Naive thymus-derived CD8-positive, alpha-beta T cell (primary cell): ENCODE measurements at regions not wholly inside any gene's neighbourhood (a gene's known extent, or its start where the extent isn't known, plus 50 kb on each side); places are given as distances from the start of the nearest gene placed in this dataset.

Experiments used
- ATAC-seq, 2 donors: fragments of 150-1000 bp; cut with Tn5 transposase in 1 of 2; sonication (Bioruptor Pico), chemical (Tn5 transposase) in 1 of 2; 1 replicate in 1 of 2; 2 replicates in 1 of 2; pipeline ENCODE4 v1.10.0; 2021; ENCODE audit warnings: mild to moderate bottlenecking in 2 of 2, moderate library complexity in 2 of 2
- POLR2A ChIA-PET: fragments of 350-600 bp; sonication (Branson Sonifier 250); formaldehyde crosslinking; loops from one replicate; lab custom pipeline; 2021; ENCODE audit warnings: antibody characterized with exemption; lab: Charles Lee
- DNase-seq, 10 donors: peaks; one replicate each; pipeline versions ENCODE4 v3.0.0 to v3.0.0-alpha.2; 2020 to 2022
- H3K27ac Mint-ChIP-seq, 10 donors: one replicate each; pipeline ENCODE4 v1.8.0; 2020 to 2022; ENCODE audit warnings: mild to moderate bottlenecking in 10 of 10, mixed read lengths in 10 of 10, moderate library complexity in 4 of 10, inconsistent platforms in 1 of 10
- H3K27me3 Mint-ChIP-seq, 5 donors: one replicate each; pipeline ENCODE4 v1.8.0; 2021 to 2022; ENCODE audit warnings: mixed read lengths in 5 of 5
- H3K36me3 Mint-ChIP-seq, 3 donors: one replicate each; pipeline ENCODE4 v1.8.0; 2020 to 2022; ENCODE audit warnings: mixed read lengths in 3 of 3, mild to moderate bottlenecking in 2 of 3, inconsistent platforms in 1 of 3
- H3K4me1 Mint-ChIP-seq, 4 donors: one replicate each; pipeline ENCODE4 v1.8.0; 2021 to 2022; ENCODE audit warnings: mixed read lengths in 4 of 4
- H3K4me3 Mint-ChIP-seq, 10 donors: one replicate each; pipeline ENCODE4 v1.8.0; 2020 to 2022; ENCODE audit warnings: mild to moderate bottlenecking in 10 of 10, mixed read lengths in 10 of 10, moderate library complexity in 6 of 10, inconsistent platforms in 1 of 10
- H3K9me3 Mint-ChIP-seq, 9 donors: one replicate each; pipeline ENCODE4 v1.8.0; 2020 to 2022; ENCODE audit warnings: mixed read lengths in 9 of 9, mild to moderate bottlenecking in 3 of 9, inconsistent platforms in 1 of 9, moderate library complexity in 1 of 9

- no peaks in the 10 kb centered on the region for H3K36me3 Mint-ChIP-seq
- H3K27me3 Mint-ChIP-seq, result peaks cover 0 to 5% (median 0%) of the 10 kb centered on the region in 5 donors
- H3K4me3 Mint-ChIP-seq, result no peak overlapping the region
- POLR2A ChIA-PET, result no interaction called here
- H3K9me3 Mint-ChIP-seq, result no peaks in the 10 kb centered on the region
- H3K27ac Mint-ChIP-seq, result no peak overlapping the region
- DNase-seq, result no peak
- H3K4me1 Mint-ChIP-seq, result peaks cover 0 to 3% (median 0%) of the 10 kb centered on the region in 4 donors
- no peak for ATAC-seq
These were observed 168.6 kb upstream of the IQSEC1 start for GRCh38 chr3:13241621-13242363.

GRCh38 chr3:13240928-13241618, 167.8 kb upstream of the IQSEC1 start:
- Mint-ChIP-seq H3K27ac (no peak overlapping the region), H3K27me3 (peaks cover 0 to 5% (median 0%) of the 10 kb centered on the region in 5 donors), H3K9me3 (no peaks in the 10 kb centered on the region), H3K4me1 (peaks cover 0 to 5% (median 1%) of the 10 kb centered on the region in 4 donors), H3K4me3 (no peak overlapping the region), H3K36me3 (no peaks in the 10 kb centered on the region)
- no peak for ATAC-seq
- DNase-seq, result no peak
- POLR2A ChIA-PET, result no interaction called here

GRCh38 chr3:13239467-13239760, 166.2 kb upstream of the IQSEC1 start:
- Mint-ChIP-seq H3K27me3 (peaks cover 0 to 5% (median 2%) of the 10 kb centered on the region in 5 donors), H3K36me3 (no peaks in the 10 kb centered on the region), H3K9me3 (no peaks in the 10 kb centered on the region), H3K27ac (no peak overlapping the region), H3K4me3 (no peak overlapping the region), H3K4me1 (peaks cover 7 to 20% (median 16%) of the 10 kb centered on the region in 4 donors)
- POLR2A ChIA-PET, result no interaction called here
- ATAC-seq (no peak), DNase-seq (no peak)

- Mint-ChIP-seq H3K27ac (peak overlapping the region in 2 of 10 donors; percentile 38 to 84), H3K4me1 (peaks cover 12 to 26% (median 21%) of the 10 kb centered on the region in 4 donors), H3K36me3 (no peaks in the 10 kb centered on the region), H3K27me3 (peaks cover 0 to 7% (median 4%) of the 10 kb centered on the region in 5 donors), H3K4me3 (no peak overlapping the region), H3K9me3 (no peaks in the 10 kb centered on the region)
- ATAC-seq (no peak), DNase-seq (no peak)
- POLR2A ChIA-PET, result no interaction called here
These were observed 165.6 kb upstream of the IQSEC1 start for GRCh38 chr3:13238687-13239466.

GRCh38 chr3:13237776-13238490, 164.7 kb upstream of the IQSEC1 start:
- Mint-ChIP-seq H3K27me3 (peaks cover 0 to 13% (median 7%) of the 10 kb centered on the region in 5 donors), H3K9me3 (no peaks in the 10 kb centered on the region), H3K27ac (peak overlapping the region in 2 of 10 donors; percentile 68 to 84), H3K4me1 (peaks cover 15 to 33% (median 28%) of the 10 kb centered on the region in 4 donors), H3K36me3 (no peaks in the 10 kb centered on the region), H3K4me3 (no peak overlapping the region)
- DNase-seq (no peak), ATAC-seq (no peak)
- POLR2A ChIA-PET, result no interaction called here

GRCh38 chr3:13236557-13237173, 163.4 kb upstream of the IQSEC1 start:
- Mint-ChIP-seq H3K4me3 (no peak overlapping the region), H3K27me3 (peaks cover 0 to 16% (median 9%) of the 10 kb centered on the region in 5 donors), H3K27ac (no peak overlapping the region), H3K4me1 (peaks cover 15 to 36% (median 28%) of the 10 kb centered on the region in 4 donors), H3K9me3 (no peaks in the 10 kb centered on the region), H3K36me3 (no peaks in the 10 kb centered on the region)
- POLR2A ChIA-PET, result interaction anchor here (0.6 kb wide), 1 partner anchor 9 kb away, joined by 3 read pairs; no protein-coding TSS in a partner anchor
- DNase-seq, result no peak
- ATAC-seq, result no peak

GRCh38 chr3:13235897-13236296, 162.7 kb upstream of the IQSEC1 start:
- Mint-ChIP-seq H3K4me1 (peaks cover 15 to 36% (median 28%) of the 10 kb centered on the region in 4 donors), H3K27me3 (peaks cover 0 to 16% (median 11%) of the 10 kb centered on the region in 5 donors), H3K36me3 (no peaks in the 10 kb centered on the region), H3K4me3 (peak overlapping the region in 3 of 10 donors; percentile 15 to 33 (median 19)), H3K9me3 (no peaks in the 10 kb centered on the region), H3K27ac (peak overlapping the region in 2 of 10 donors; percentile 33 to 63)
- POLR2A ChIA-PET, result no interaction called here
- ATAC-seq, result no peak
- peak in 1 of 10 donors; percentile 55 for DNase-seq

GRCh38 chr3:13235079-13235478, 161.8 kb upstream of the IQSEC1 start:
- peak in 1 of 2 donors; percentile 27 for ATAC-seq
- no peaks in the 10 kb centered on the region for H3K36me3 Mint-ChIP-seq
- H3K4me1 Mint-ChIP-seq, result peaks cover 15 to 36% (median 28%) of the 10 kb centered on the region in 4 donors
- POLR2A ChIA-PET, result no interaction called here
- DNase-seq, result no peak
- peaks cover 0 to 16% (median 11%) of the 10 kb centered on the region in 5 donors for H3K27me3 Mint-ChIP-seq
- no peaks in the 10 kb centered on the region for H3K9me3 Mint-ChIP-seq
- H3K27ac Mint-ChIP-seq, result peak overlapping the region in 3 of 10 donors; percentile 36 to 76 (median 43)
- H3K4me3 Mint-ChIP-seq, result peak overlapping the region in 7 of 10 donors; percentile 43 to 75 (median 60)

- H3K27ac Mint-ChIP-seq, result peak overlapping the region in 9 of 10 donors; percentile 31 to 82 (median 65)
- no peak for ATAC-seq
- no peaks in the 10 kb centered on the region for H3K36me3 Mint-ChIP-seq
- peaks cover 0 to 16% (median 11%) of the 10 kb centered on the region in 5 donors for H3K27me3 Mint-ChIP-seq
- peaks cover 15 to 36% (median 28%) of the 10 kb centered on the region in 4 donors for H3K4me1 Mint-ChIP-seq
- DNase-seq, result no peak
- POLR2A ChIA-PET, result interaction anchor here (0.5 kb wide), 1 partner anchor 214 kb away, joined by 3 read pairs; no protein-coding TSS in a partner anchor
- H3K4me3 Mint-ChIP-seq, result peak overlapping the region in 9 of 10 donors; percentile 37 to 75 (median 60)
- H3K9me3 Mint-ChIP-seq, result no peaks in the 10 kb centered on the region
These were observed 161.4 kb upstream of the IQSEC1 start for GRCh38 chr3:13234666-13235065.

- Mint-ChIP-seq H3K27me3 (peaks cover 0 to 16% (median 11%) of the 10 kb centered on the region in 5 donors), H3K36me3 (no peaks in the 10 kb centered on the region), H3K27ac (peak overlapping the region in 8 of 10 donors; percentile 32 to 88 (median 64)), H3K4me3 (peak overlapping the region; percentile 28 to 75 (median 54)), H3K4me1 (peaks cover 15 to 36% (median 28%) of the 10 kb centered on the region in 4 donors), H3K9me3 (no peaks in the 10 kb centered on the region)
- ATAC-seq, result peak in 1 of 2 donors; percentile 62
- peak in 3 of 10 donors; percentile 20 to 48 (median 32) for DNase-seq
- POLR2A ChIA-PET, result interaction anchor here (0.5 kb wide), 1 partner anchor 215 kb away, joined by 3 read pairs; no protein-coding TSS in a partner anchor
These were observed 160.6 kb upstream of the IQSEC1 start for GRCh38 chr3:13233487-13234485.
